MCF 10A (cell line): ENCODE measurements at regions not wholly inside any gene's neighbourhood (a gene's known extent, or its start where the extent isn't known, plus 50 kb on each side); places are given as distances from the start of the nearest gene placed in this dataset.

Source experiments
- BruUV-seq: library from RNA; stranded (reverse); fragments of 400-500 nt; replicated peaks from 2 replicates; lab custom pipeline; 2021; lab: Mats Ljungman, UMichigan
- CTCF ChIA-PET: fragments of 300-600 bp; sonication (Branson Sonifier 250); formaldehyde crosslinking; extraction: SDS; loops from one replicate; lab custom pipeline; 2021; ENCODE audit warnings: antibody characterized with exemption, inconsistent platforms; lab: Yijun Ruan, JAX
- POLR2A ChIA-PET: fragments of 300-600, 350-650 bp; sonication (Branson Sonifier 250); formaldehyde crosslinking; extraction: SDS; loops from one replicate; lab custom pipeline; 2020; ENCODE audit warnings: antibody characterized with exemption, inconsistent platforms; lab: Yijun Ruan, JAX
- DNase-seq: peaks from one replicate; pipeline ENCODE4 v3.0.0-alpha.2; 2018; ENCODE audit not compliant: unreplicated experiment
- H3K27ac Mint-ChIP-seq: one replicate; pipeline ENCODE4 v1.8.0; 2022; ENCODE audit warnings: mild to moderate bottlenecking, low read depth, mixed read lengths; ENCODE audit not compliant: unreplicated experiment
- H3K27me3 Mint-ChIP-seq: one replicate; pipeline ENCODE4 v1.8.0; 2022; ENCODE audit warnings: mixed read lengths; ENCODE audit not compliant: insufficient read depth, unreplicated experiment
- H3K36me3 Mint-ChIP-seq: one replicate; pipeline ENCODE4 v1.8.0; 2022; ENCODE audit warnings: mild to moderate bottlenecking, moderate library complexity, mixed read lengths; ENCODE audit not compliant: insufficient read depth, unreplicated experiment
- H3K4me1 Mint-ChIP-seq: one replicate; pipeline ENCODE4 v1.8.0; 2022; ENCODE audit warnings: mixed read lengths; ENCODE audit not compliant: insufficient read depth, unreplicated experiment
- H3K4me3 Mint-ChIP-seq: one replicate; pipeline ENCODE4 v1.8.0; 2022; ENCODE audit warnings: mild to moderate bottlenecking, moderate library complexity, mixed read lengths; ENCODE audit not compliant: unreplicated experiment
- H3K9me3 Mint-ChIP-seq: one replicate; pipeline ENCODE4 v1.8.0; 2022; ENCODE audit warnings: mixed read lengths; ENCODE audit not compliant: unreplicated experiment
- CTCF ChIP-seq: fragments of 200-600 bp; IDR thresholded peaks from one replicate; pipeline ENCODE4 v1.8.0; 2022; ENCODE audit warnings: antibody characterized with exemption, mild to moderate bottlenecking; ENCODE audit not compliant: unreplicated experiment
- intact Hi-C: fragments of 100-400 bp; cut with micrococcal nuclease; formaldehyde crosslinking; loops from 2 replicates; pipeline ENCODE4 v1.14.1; 2022

- no peaks in the 10 kb centered on the region for H3K9me3 Mint-ChIP-seq
- CTCF ChIA-PET: interaction anchor here (0.6 kb wide), 1 partner anchor 68 kb away, joined by 5 read pairs; no protein-coding TSS in a partner anchor
- no peaks in the 10 kb centered on the region for H3K4me1 Mint-ChIP-seq
- no peak for DNase-seq
- TF ChIP-seq CTCF: no peak
- no peak overlapping the region for H3K27ac Mint-ChIP-seq
- no peaks in the 10 kb centered on the region for H3K27me3 Mint-ChIP-seq
- no peaks in the 10 kb centered on the region for H3K36me3 Mint-ChIP-seq
- no peak overlapping the region for H3K4me3 Mint-ChIP-seq
- POLR2A ChIA-PET: no interaction called here
- intact Hi-C loops: no loop called here
- BruUV-seq: no TSS peak
Measured at GRCh38 chr6:113203715-113204110, 653.4 kb upstream of the MARCKS start.

GRCh38 chr6:113205553-113205952 lies 651.6 kb upstream of the MARCKS start:
- H3K9me3 Mint-ChIP-seq: no peaks in the 10 kb centered on the region
- intact Hi-C loops: no loop called here
- POLR2A ChIA-PET: no interaction called here
- no peak overlapping the region for H3K4me3 Mint-ChIP-seq
- H3K36me3 Mint-ChIP-seq: no peaks in the 10 kb centered on the region
- BruUV-seq: no TSS peak
- CTCF ChIA-PET: interaction anchor here (0.6 kb wide), 1 partner anchor 747 kb away, joined by 4 read pairs; no protein-coding TSS in a partner anchor
- H3K4me1 Mint-ChIP-seq: no peaks in the 10 kb centered on the region
- no peaks in the 10 kb centered on the region for H3K27me3 Mint-ChIP-seq
- H3K27ac Mint-ChIP-seq: no peak overlapping the region
- TF ChIP-seq CTCF: no peak
- no peak for DNase-seq

GRCh38 chr6:113208726-113209125 lies 648.4 kb upstream of the MARCKS start:
- ChIA-PET POLR2A (no interaction called here), CTCF (no interaction called here)
- H3K27me3 Mint-ChIP-seq: no peaks in the 10 kb centered on the region
- H3K27ac Mint-ChIP-seq: no peak overlapping the region
- no peaks in the 10 kb centered on the region for H3K36me3 Mint-ChIP-seq
- no TSS peak for BruUV-seq
- no peak for TF ChIP-seq CTCF
- H3K9me3 Mint-ChIP-seq: no peaks in the 10 kb centered on the region
- intact Hi-C loops: no loop called here
- DNase-seq: no peak
- H3K4me1 Mint-ChIP-seq: no peaks in the 10 kb centered on the region
- no peak overlapping the region for H3K4me3 Mint-ChIP-seq

GRCh38 chr6:113209315-113209714 lies 647.8 kb upstream of the MARCKS start:
- intact Hi-C loops: no loop called here
- no peak overlapping the region for H3K4me3 Mint-ChIP-seq
- ChIA-PET CTCF (interaction anchor here (0.6 kb wide), 1 partner anchor 102 kb away, joined by 4 read pairs; no protein-coding TSS in a partner anchor), POLR2A (no interaction called here)
- BruUV-seq: no TSS peak
- DNase-seq: no peak
- no peaks in the 10 kb centered on the region for H3K36me3 Mint-ChIP-seq
- no peak overlapping the region for H3K27ac Mint-ChIP-seq
- no peak for TF ChIP-seq CTCF
- H3K27me3 Mint-ChIP-seq: no peaks in the 10 kb centered on the region
- H3K9me3 Mint-ChIP-seq: no peaks in the 10 kb centered on the region
- no peaks in the 10 kb centered on the region for H3K4me1 Mint-ChIP-seq
